A549 (cell line): ENCODE measurements at regions not wholly inside any gene's neighbourhood (a gene's known extent, or its start where the extent isn't known, plus 50 kb on each side); places are given as distances from the start of the nearest gene placed in this dataset.

Experiments
- ATAC-seq, 2 experiments: fragments of 200-7000 bp in 1 of 2; fragments of >200 bp in 1 of 2; cut with Nextera tagmentation in 1 of 2; cut with Tn5 transposase in 1 of 2; 3 replicates each; pipeline versions ENCODE4 v1.8.0 to v1.9.1; 2018 to 2020; ENCODE audit warnings: mild to moderate bottlenecking in 1 of 2, moderate library complexity in 1 of 2
- CTCF ChIA-PET: fragments of 300-600 bp; sonication (Branson Sonifier 250); formaldehyde crosslinking; extraction: SDS; loops from one replicate; lab custom pipeline; 2021; ENCODE audit warnings: antibody characterized with exemption, inconsistent platforms; lab: Yijun Ruan, JAX
- POLR2A ChIA-PET: fragments of 350-600 bp; formaldehyde crosslinking; extraction: SDS; loops from one replicate; lab custom pipeline; 2021; ENCODE audit warnings: antibody characterized with exemption, inconsistent platforms; lab: Yijun Ruan, JAX
- DNase-seq, 2 experiments: peaks; one replicate each; pipeline versions ENCODE4 v3.0.0 to v3.0.0-alpha.2; 2011 to 2016; ENCODE audit warnings: low read depth in 1 of 2, low spot score in 1 of 2
- FAIRE-seq: peaks from 2 replicates; lab custom pipeline; 2011; peaks lifted over from hg19 to GRCh38; lab: Jason Lieb, UNC
- H3K27ac ChIP-seq, 2 experiments: fragments of >200 bp; sonication (Bioruptor Twin); formaldehyde crosslinking; 3 replicates each; pipeline ENCODE4 v1.5.1; 2016 to 2017
- H3K4me1 ChIP-seq: fragments of >200 bp; sonication (Bioruptor Twin); formaldehyde crosslinking; 3 replicates; pipeline ENCODE4 v1.6.1; 2016
- H3K4me2 ChIP-seq: fragments of >200 bp; sonication (Bioruptor Twin); formaldehyde crosslinking; 3 replicates; pipeline ENCODE4 v1.6.1; 2016
- H3K4me3 ChIP-seq: fragments of >200 bp; sonication (Bioruptor Twin); formaldehyde crosslinking; 3 replicates; pipeline ENCODE4 v1.5.1; 2016
- H3K9me3 ChIP-seq: fragments of >200 bp; sonication (Bioruptor Twin); formaldehyde crosslinking; 3 replicates; pipeline ENCODE4 v1.6.1; 2016
- BCL3 ChIP-seq: fragments of >200 bp; sonication (Bioruptor Twin); formaldehyde crosslinking; IDR thresholded peaks from 3 replicates; pipeline ENCODE4 v1.6.1; 2016
- CBX2 ChIP-seq: fragments of 200-600 bp; sonication (generic); IDR thresholded peaks from 2 replicates; pipeline ENCODE4 v1.6.1; 2016; ENCODE audit warnings: low read depth, mild to moderate bottlenecking, borderline replicate concordance
- EP300 ChIP-seq, 2 experiments: fragments of >200 bp; sonication (Bioruptor Twin); formaldehyde crosslinking; IDR thresholded peaks; 2 replicates in 1 of 2; 3 replicates in 1 of 2; pipeline ENCODE4 v1.6.1; 2016 to 2017
- ESRRA ChIP-seq: fragments of 150-350 bp; IDR thresholded peaks from 2 replicates; pipeline ENCODE4 v1.6.1; 2014; ENCODE audit warnings: mild to moderate bottlenecking, low read length, borderline replicate concordance
- HDAC2 ChIP-seq: fragments of 200-600 bp; sonication (generic); IDR thresholded peaks from 2 replicates; pipeline ENCODE4 v1.6.1; 2016
- HOXB13 ChIP-seq: fragments of 250-450 bp; sonication (Bioruptor Pico); IDR thresholded peaks from 2 replicates; pipeline ENCODE4 v1.5.0; 2020; ENCODE audit warnings: low read depth, mild to moderate bottlenecking, moderate library complexity
- JUNB ChIP-seq: fragments of >200 bp; sonication (Bioruptor Twin); formaldehyde crosslinking; IDR thresholded peaks from 2 replicates; pipeline ENCODE4 v1.6.1; 2016
- KDM5A ChIP-seq: fragments of 200-600 bp; sonication (generic); IDR thresholded peaks from 2 replicates; pipeline ENCODE4 v1.6.1; 2016; ENCODE audit warnings: antibody characterized with exemption, mild to moderate bottlenecking
- MAX ChIP-seq: IDR thresholded peaks from 2 replicates; pipeline ENCODE4 v1.6.1; 2012
- MYC ChIP-seq: IDR thresholded peaks from 2 replicates; pipeline ENCODE4 v1.6.1; 2012; ENCODE audit warnings: mild to moderate bottlenecking, inconsistent platforms, low read length, improper control_type of control experiment, borderline replicate concordance
- NFE2L2 ChIP-seq: fragments of 150-350 bp; conservative IDR thresholded peaks from 2 replicates; pipeline ENCODE4 v1.6.1; 2014; ENCODE audit warnings: low read length
- REST ChIP-seq: fragments of 200-600 bp; sonication (generic); IDR thresholded peaks from 2 replicates; pipeline ENCODE4 v1.6.1; 2016; ENCODE audit warnings: antibody characterized with exemption, mild to moderate bottlenecking, moderate library complexity
- SMC3 ChIP-seq: fragments of >200 bp; sonication (Bioruptor Twin); formaldehyde crosslinking; IDR thresholded peaks from 3 replicates; pipeline ENCODE4 v1.6.1; 2018; ENCODE audit warnings: inconsistent platforms
- TFCP2L1 ChIP-seq: fragments of 250-450 bp; sonication (Bioruptor Pico); IDR thresholded peaks from 2 replicates; pipeline ENCODE4 v1.5.0; 2021; ENCODE audit warnings: mild to moderate bottlenecking
- ZC3H11A ChIP-seq: fragments of 450-650 bp; IDR thresholded peaks from 2 replicates; pipeline ENCODE4 v1.6.1; 2014; ENCODE audit warnings: antibody characterized with exemption, mild to moderate bottlenecking
- WGBS: methylation state at CpG from one replicate; pipeline ENCODE4 v1.1.6; 2017; ENCODE audit errors: missing lambda C conversion rate; 5-methylcytosine and 5-hydroxymethylcytosine counted together
- TF ChIP-seq, protein P1 (sequence below): fragments of >200 bp; sonication (Bioruptor Twin); formaldehyde crosslinking; IDR thresholded peaks from 2 replicates; pipeline ENCODE4 v1.6.1; 2016

DNA sequence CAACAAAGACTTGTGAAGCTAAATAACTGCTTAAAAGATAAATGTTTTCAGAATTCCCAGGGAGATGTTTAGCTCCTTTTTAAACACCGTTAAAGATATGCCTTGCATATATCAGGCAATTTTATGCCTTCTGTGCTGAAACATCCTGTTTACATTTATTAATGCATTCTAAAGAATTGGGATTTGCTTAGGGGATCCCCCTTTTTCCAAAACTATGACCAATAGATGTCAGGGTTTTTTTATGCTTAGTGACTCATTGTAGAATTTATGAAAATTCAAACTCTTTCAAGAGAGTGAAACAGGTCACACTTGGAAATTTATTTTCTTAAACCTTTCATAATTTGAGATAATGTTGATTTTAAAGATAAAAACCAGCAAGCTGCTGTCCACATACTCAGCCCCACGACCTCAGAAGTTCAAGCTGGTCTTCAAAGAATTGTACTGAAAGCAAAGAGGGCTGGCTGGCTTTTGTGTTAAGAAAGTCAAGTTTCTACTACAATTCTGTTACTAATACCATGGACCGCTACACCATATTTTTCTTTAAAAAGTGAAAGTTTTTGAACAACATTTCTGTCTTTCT lies 411.8 kb downstream of the ETV1 start:
- 3% methylated on average over 3 of the region's 3 CpGs for WGBS
- TF ChIP-seq EP300 (IDR thresholded peaks at IDR 0.05): no peak
- TF ChIP-seq HDAC2: no peak
- TF ChIP-seq ESRRA: no peak
- TF ChIP-seq KDM5A: no peak
- TF ChIP-seq, all 56 proteins: peak for 0
- ChIA-PET CTCF (interaction anchor here (0.6 kb wide), 1 partner anchor 1103 kb away, joined by 3 read pairs; no protein-coding TSS in a partner anchor), POLR2A (no interaction called here)
- DNase-seq (no peak), ATAC-seq (no peak), FAIRE-seq (no peak)
- no peaks in the 10 kb centered on the region for H3K4me1 ChIP-seq
- no peak overlapping the region for H3K27ac ChIP-seq
- H3K4me2 ChIP-seq: no peak overlapping the region
- H3K4me3 ChIP-seq: no peak overlapping the region
- no peaks in the 10 kb centered on the region for H3K9me3 ChIP-seq

- no peak for FAIRE-seq
Measured at GRCh38 chr7:13578294-13578693, 411.2 kb downstream of the ETV1 start.

More at GRCh38 chr7:13578294-13578693, 411.2 kb downstream of the ETV1 start:
- no peak for TF ChIP-seq REST
- TF ChIP-seq SMC3: no peak
- no peak for TF ChIP-seq BCL3
- no peak for TF ChIP-seq MYC
- TF ChIP-seq JUNB: no peak
- TF ChIP-seq MAX: no peak
- no peak for TF ChIP-seq HOXB13 (CRISPR knock-in tag)
- no peak for TF ChIP-seq ZC3H11A
- no peak for TF ChIP-seq CBX2
- TF ChIP-seq, protein P1, sequence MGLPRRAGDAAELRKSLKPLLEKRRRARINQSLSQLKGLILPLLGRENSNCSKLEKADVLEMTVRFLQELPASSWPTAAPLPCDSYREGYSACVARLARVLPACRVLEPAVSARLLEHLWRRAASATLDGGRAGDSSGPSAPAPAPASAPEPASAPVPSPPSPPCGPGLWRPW: no peak
- TF ChIP-seq TFCP2L1 (CRISPR knock-in tag): no peak
- TF ChIP-seq NFE2L2: no peak
- Histone ChIP-seq H3K4me3 (no peak overlapping the region), H3K9me3 (no peaks in the 10 kb centered on the region), H3K4me1 (no peaks in the 10 kb centered on the region), H3K27ac (no peak overlapping the region), H3K4me2 (no peak overlapping the region)
- ATAC-seq: no peak
- WGBS: 0% methylated on average over 1 of the region's 1 CpG
- POLR2A ChIA-PET: no interaction called here
- DNase-seq: no peak
- CTCF ChIA-PET: interaction anchor here (0.6 to 1.4 kb wide), 2 partner anchors 53 to 1103 kb away, joined by 3 read pairs; no protein-coding TSS in a partner anchor
